Cardiac muscle cell (in vitro differentiated cells and primary cell): ENCODE measurements at regions not wholly inside any gene's neighbourhood (a gene's known extent, or its start where the extent isn't known, plus 50 kb on each side); places are given as distances from the start of the nearest gene placed in this dataset.

ENCODE experiments used
- DNase-seq, 2 donors: peaks; one replicate each; pipeline versions ENCODE4 v3.0.0 to v3.0.0-alpha.2; 2010 to 2017; ENCODE audit warnings: low read depth in 1 of 2, low spot score in 1 of 2
- H3K27ac ChIP-seq: fragments of 200-600 bp; sonication (generic); 2 replicates; pipeline ENCODE4 v1.5.1; 2016
- H3K27me3 ChIP-seq: fragments of 200-600 bp; sonication (generic); 2 replicates; pipeline ENCODE4 v1.6.0; 2016; ENCODE audit warnings: control low read depth
- H3K36me3 ChIP-seq: fragments of 200-600 bp; sonication (generic); 2 replicates; pipeline ENCODE4 v1.5.1; 2016; ENCODE audit warnings: control low read depth
- H3K4me1 ChIP-seq: fragments of 200-600 bp; sonication (generic); 2 replicates; pipeline ENCODE4 v1.8.1; 2017; ENCODE audit warnings: low read depth, mild to moderate bottlenecking, mixed run types
- H3K4me3 ChIP-seq: fragments of 200-600 bp; sonication (generic); 2 replicates; pipeline ENCODE4 v1.5.1; 2016; ENCODE audit warnings: mild to moderate bottlenecking
- H3K9me3 ChIP-seq: fragments of 200-600 bp; sonication (generic); 2 replicates; pipeline ENCODE4 v1.5.1; 2017; ENCODE audit warnings: low read depth, mild to moderate bottlenecking, control low read depth
- CTCF ChIP-seq: IDR thresholded peaks from 2 replicates; pipeline ENCODE4 v1.5.1; 2012; ENCODE audit warnings: low read depth, mild to moderate bottlenecking, low read length

GRCh38 chr3:63766261-63766660 is 52.8 kb upstream of the C3orf49 start:
- no peak overlapping the region for H3K27ac ChIP-seq
- H3K4me1 ChIP-seq: no peaks in the 10 kb centered on the region
- no peak for DNase-seq
- no peaks in the 10 kb centered on the region for H3K36me3 ChIP-seq
- no peaks in the 10 kb centered on the region for H3K9me3 ChIP-seq
- peaks cover 19% of the 10 kb centered on the region for H3K27me3 ChIP-seq
- no peak overlapping the region for H3K4me3 ChIP-seq
- TF ChIP-seq CTCF: no peak

GRCh38 chr3:63768386-63768785 is 50.7 kb upstream of the C3orf49 start:
- H3K36me3 ChIP-seq: no peaks in the 10 kb centered on the region
- no peak overlapping the region for H3K27ac ChIP-seq
- no peaks in the 10 kb centered on the region for H3K9me3 ChIP-seq
- no peak overlapping the region for H3K4me3 ChIP-seq
- peaks cover 15% of the 10 kb centered on the region for H3K27me3 ChIP-seq
- no peak for TF ChIP-seq CTCF
- H3K4me1 ChIP-seq: no peaks in the 10 kb centered on the region
- no peak for DNase-seq

- no peak for DNase-seq
- H3K27ac ChIP-seq: no peak overlapping the region
- TF ChIP-seq CTCF: no peak
These were observed 50.2 kb upstream of the C3orf49 start for GRCh38 chr3:63768888-63769287.

More at GRCh38 chr3:63768888-63769287, 50.2 kb upstream of the C3orf49 start:
- H3K4me3 ChIP-seq: no peak overlapping the region
- H3K27me3 ChIP-seq: peaks cover 12% of the 10 kb centered on the region
- H3K9me3 ChIP-seq: no peaks in the 10 kb centered on the region
- H3K4me1 ChIP-seq: no peaks in the 10 kb centered on the region
- no peaks in the 10 kb centered on the region for H3K36me3 ChIP-seq
